Gastroesophageal sphincter (tissue), 3 donors: ENCODE measurements at regions not wholly inside any gene's neighbourhood (a gene's known extent, or its start where the extent isn't known, plus 50 kb on each side); places are given as distances from the start of the nearest gene placed in this dataset.

Source experiments
- POLR2A ChIP-seq, 2 donors: fragments of 450-650 bp; IDR thresholded peaks; one replicate each; pipeline ENCODE4 v1.6.1; 2017; ENCODE audit warnings: antibody characterized with exemption in 2 of 2, mild to moderate bottlenecking in 2 of 2, moderate library complexity in 1 of 2
- POLR2AphosphoS5 ChIP-seq: sonication (generic); formaldehyde crosslinking; IDR thresholded peaks from one replicate; pipeline ENCODE4 v1.6.1; 2017; ENCODE audit warnings: antibody characterized with exemption
- TF ChIP-seq, protein P1 (sequence below), 4 experiments: fragments of 200-600 bp in 2 of 4; fragments of 450-650 bp in 2 of 4; sonication (generic) in 1 of 4; IDR thresholded peaks; one replicate each; pipeline ENCODE4 v1.5.1; 2017 to 2019; ENCODE audit warnings: antibody characterized with exemption in 4 of 4, mild to moderate bottlenecking in 2 of 4, moderate library complexity in 2 of 4

DNA sequence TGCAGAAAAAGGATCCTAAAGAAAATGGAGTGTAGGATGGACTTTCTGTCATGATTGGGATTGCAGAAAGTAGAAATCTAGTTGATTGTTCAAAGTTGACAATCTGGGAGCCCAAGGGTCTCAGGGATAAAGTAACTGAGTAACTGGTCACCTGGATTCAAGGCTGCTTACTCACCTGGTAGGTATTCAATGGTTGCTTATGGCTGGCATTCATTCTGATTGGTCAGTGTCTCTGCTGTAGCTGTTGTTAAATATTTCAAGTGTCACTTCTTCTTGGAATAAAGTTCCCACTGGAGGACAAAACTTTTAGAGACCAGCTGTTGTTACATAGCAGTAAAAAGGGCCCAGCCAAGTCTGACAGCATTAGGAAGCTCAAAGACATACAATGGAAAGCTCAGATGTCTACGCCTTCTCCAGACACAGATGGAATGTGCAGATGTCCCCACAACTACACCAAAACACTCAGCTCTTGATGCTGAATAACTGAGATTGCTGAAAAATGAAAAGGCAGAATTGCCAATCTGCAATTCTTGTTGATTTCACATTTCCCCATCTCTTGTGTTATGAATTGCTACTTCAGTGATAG, 106.9 kb downstream of the ZNF467 start:
- no peak for TF ChIP-seq POLR2AphosphoS5
- TF ChIP-seq, protein P1, sequence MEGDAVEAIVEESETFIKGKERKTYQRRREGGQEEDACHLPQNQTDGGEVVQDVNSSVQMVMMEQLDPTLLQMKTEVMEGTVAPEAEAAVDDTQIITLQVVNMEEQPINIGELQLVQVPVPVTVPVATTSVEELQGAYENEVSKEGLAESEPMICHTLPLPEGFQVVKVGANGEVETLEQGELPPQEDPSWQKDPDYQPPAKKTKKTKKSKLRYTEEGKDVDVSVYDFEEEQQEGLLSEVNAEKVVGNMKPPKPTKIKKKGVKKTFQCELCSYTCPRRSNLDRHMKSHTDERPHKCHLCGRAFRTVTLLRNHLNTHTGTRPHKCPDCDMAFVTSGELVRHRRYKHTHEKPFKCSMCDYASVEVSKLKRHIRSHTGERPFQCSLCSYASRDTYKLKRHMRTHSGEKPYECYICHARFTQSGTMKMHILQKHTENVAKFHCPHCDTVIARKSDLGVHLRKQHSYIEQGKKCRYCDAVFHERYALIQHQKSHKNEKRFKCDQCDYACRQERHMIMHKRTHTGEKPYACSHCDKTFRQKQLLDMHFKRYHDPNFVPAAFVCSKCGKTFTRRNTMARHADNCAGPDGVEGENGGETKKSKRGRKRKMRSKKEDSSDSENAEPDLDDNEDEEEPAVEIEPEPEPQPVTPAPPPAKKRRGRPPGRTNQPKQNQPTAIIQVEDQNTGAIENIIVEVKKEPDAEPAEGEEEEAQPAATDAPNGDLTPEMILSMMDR (IDR thresholded peaks at IDR 0.05), result no peak
- no peak for TF ChIP-seq POLR2A (IDR thresholded peaks at IDR 0.05)
